ENCODE measurements at regions not wholly inside any gene's neighbourhood (a gene's known extent, or its start where the extent isn't known, plus 50 kb on each side); places are given as distances from the start of the nearest gene placed in this dataset.

- TF ChIP-seq CTCF (conservative IDR thresholded peaks at IDR 0.05) = no peak
- TF ChIP-seq EZH2 (IDR thresholded peaks at IDR 0.05; ENCODE audit: low read depth) = no peak
These were observed 101.4 kb downstream of the FAM43A start for GRCh38 chr3:194787072-194787471.
